ENCODE measurements at regions not wholly inside any gene's neighbourhood (a gene's known extent, or its start where the extent isn't known, plus 50 kb on each side); places are given as distances from the start of the nearest gene placed in this dataset.
A peak's percentile ranks its signal among the peaks of the same experiment; 100 is the strongest.

DNA sequence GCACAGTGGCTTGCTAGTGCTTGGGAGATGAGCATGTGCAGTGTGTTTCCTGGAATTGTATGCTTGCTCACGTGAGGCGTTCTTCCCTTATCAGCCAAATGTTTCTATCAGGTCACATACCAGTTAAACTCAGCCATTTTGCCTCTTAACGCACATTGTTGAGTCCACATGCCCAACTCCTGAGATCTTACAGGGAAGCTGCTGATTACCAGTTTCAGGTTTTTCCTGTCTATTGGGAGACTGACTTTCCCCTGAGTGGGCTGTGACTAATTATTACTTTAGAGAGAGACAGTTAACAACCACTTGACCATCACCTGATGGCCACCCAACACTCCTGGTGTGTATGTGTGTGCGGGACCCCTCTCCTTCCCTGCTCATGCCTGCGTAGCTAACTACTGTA, 161.3 kb upstream of the PTGFR start:
- no peak overlapping the region for H3K4me3 ChIP-seq
- WGBS, 4 donors: 79 to 92% (median 84%) methylated on average over 5 of the region's 5 CpGs
- H3K4me1 ChIP-seq (replicated peaks in 1 of 2): no peaks in the 10 kb centered on the region
- no peak for DNase-seq
- peaks cover 9% of the 10 kb centered on the region for H3K27me3 ChIP-seq
- H3K9me3 ChIP-seq (replicated peaks in 1 of 3): no peaks in the 10 kb centered on the region
- H3K27ac ChIP-seq: no peak overlapping the region
- no peak for TF ChIP-seq POLR2A (IDR thresholded peaks at IDR 0.05)
- TF ChIP-seq, protein P1, sequence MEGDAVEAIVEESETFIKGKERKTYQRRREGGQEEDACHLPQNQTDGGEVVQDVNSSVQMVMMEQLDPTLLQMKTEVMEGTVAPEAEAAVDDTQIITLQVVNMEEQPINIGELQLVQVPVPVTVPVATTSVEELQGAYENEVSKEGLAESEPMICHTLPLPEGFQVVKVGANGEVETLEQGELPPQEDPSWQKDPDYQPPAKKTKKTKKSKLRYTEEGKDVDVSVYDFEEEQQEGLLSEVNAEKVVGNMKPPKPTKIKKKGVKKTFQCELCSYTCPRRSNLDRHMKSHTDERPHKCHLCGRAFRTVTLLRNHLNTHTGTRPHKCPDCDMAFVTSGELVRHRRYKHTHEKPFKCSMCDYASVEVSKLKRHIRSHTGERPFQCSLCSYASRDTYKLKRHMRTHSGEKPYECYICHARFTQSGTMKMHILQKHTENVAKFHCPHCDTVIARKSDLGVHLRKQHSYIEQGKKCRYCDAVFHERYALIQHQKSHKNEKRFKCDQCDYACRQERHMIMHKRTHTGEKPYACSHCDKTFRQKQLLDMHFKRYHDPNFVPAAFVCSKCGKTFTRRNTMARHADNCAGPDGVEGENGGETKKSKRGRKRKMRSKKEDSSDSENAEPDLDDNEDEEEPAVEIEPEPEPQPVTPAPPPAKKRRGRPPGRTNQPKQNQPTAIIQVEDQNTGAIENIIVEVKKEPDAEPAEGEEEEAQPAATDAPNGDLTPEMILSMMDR (IDR thresholded peaks at IDR 0.05): no peak
- no peaks in the 10 kb centered on the region for H3K36me3 ChIP-seq (replicated peaks in 1 of 2)
- intact Hi-C loops (cut with DNase I): no loop called here

DNA sequence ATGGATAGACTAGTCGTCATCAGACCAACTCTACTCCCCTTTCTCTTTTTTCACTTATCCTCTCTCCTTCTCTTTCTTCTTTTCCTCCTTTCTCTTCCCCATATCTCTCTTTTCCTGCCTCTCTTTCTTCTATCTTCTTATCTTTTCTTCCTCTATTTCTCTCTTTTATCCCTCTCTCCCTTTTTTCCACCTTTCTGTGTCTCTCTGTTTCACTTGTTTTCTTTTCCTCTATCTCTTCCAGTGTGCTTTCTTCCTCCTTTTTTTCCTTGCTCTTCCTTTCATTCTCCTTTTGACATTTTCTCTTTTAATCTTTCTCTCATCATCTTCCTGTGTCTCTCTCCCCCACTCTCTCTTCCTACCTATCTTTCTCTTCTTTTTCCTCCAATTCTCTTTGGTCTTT, 159.0 kb upstream of the PTGFR start:
- 43 to 70% (median 64%) methylated on average over 1 of the region's 1 CpG for WGBS, 4 donors
- no peak for TF ChIP-seq POLR2A (IDR thresholded peaks at IDR 0.05)
- TF ChIP-seq, protein P1 (IDR thresholded peaks at IDR 0.05): no peak
- Histone ChIP-seq H3K4me1 (replicated peaks in 1 of 2) (no peaks in the 10 kb centered on the region), H3K36me3 (replicated peaks in 1 of 2) (no peaks in the 10 kb centered on the region), H3K4me3 (no peak overlapping the region), H3K27me3 (peaks cover 9% of the 10 kb centered on the region), H3K9me3 (replicated peaks in 1 of 3) (no peaks in the 10 kb centered on the region), H3K27ac (no peak overlapping the region)
- no peak for DNase-seq
- intact Hi-C loops (cut with DNase I): no loop called here

GRCh38 chr1:78333502-78333901, 157.3 kb upstream of the PTGFR start:
- Histone ChIP-seq H3K4me3 (no peak overlapping the region), H3K9me3 (replicated peaks in 1 of 3) (no peaks in the 10 kb centered on the region), H3K36me3 (replicated peaks in 1 of 2) (no peaks in the 10 kb centered on the region), H3K27ac (no peak overlapping the region), H3K4me1 (replicated peaks in 1 of 2) (no peaks in the 10 kb centered on the region), H3K27me3 (peaks cover 9% of the 10 kb centered on the region)
- DNase-seq: peak in 6 of 7 donors; percentile 31 to 54 (median 45)
- intact Hi-C loops (cut with DNase I): no loop called here
- 5 to 11% (median 6%) methylated on average over 4 of the region's 4 CpGs for WGBS, 4 donors
- TF ChIP-seq, protein P1 (IDR thresholded peaks at IDR 0.05): peak; percentile 73 to 79 (median 76)
- TF ChIP-seq POLR2A (IDR thresholded peaks at IDR 0.05): no peak

DNA sequence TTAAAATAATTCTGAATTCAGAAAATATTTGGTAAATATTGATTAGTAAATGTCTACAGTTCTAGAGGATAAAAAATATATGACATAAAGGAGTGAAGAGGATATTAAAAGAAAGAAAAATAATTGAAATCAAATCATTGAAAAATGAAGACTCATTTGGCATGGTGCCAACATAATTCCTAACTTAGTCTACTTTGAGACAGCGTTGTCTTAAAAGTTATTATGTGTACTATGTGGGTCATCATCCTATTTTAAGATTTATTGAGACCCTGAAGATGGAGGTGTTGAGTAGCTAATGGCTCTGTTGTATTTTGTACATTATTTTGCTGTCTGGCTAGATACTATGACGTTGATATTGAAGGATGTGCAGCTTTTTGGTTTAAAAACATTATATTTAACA, 156.7 kb upstream of the PTGFR start:
- 42 to 49% (median 47%) methylated on average over 2 of the region's 2 CpGs for WGBS, 4 donors
- Histone ChIP-seq H3K4me1 (replicated peaks in 1 of 2) (no peaks in the 10 kb centered on the region), H3K27ac (no peak overlapping the region), H3K36me3 (replicated peaks in 1 of 2) (no peaks in the 10 kb centered on the region), H3K9me3 (replicated peaks in 1 of 3) (no peaks in the 10 kb centered on the region), H3K4me3 (no peak overlapping the region), H3K27me3 (peaks cover 9% of the 10 kb centered on the region)
- intact Hi-C loops (cut with DNase I): no loop called here
- no peak for TF ChIP-seq POLR2A (IDR thresholded peaks at IDR 0.05)
- TF ChIP-seq, protein P1 (IDR thresholded peaks at IDR 0.05): no peak
- DNase-seq: no peak

All from adrenal gland (tissue), 9 donors.